Immature natural killer cell (primary cell): ENCODE measurements at regions not wholly inside any gene's neighbourhood (a gene's known extent, or its start where the extent isn't known, plus 50 kb on each side); places are given as distances from the start of the nearest gene placed in this dataset.

Experiments used
- DNase-seq, 3 donors: peaks; one replicate each; pipeline ENCODE4 v3.0.0; 2022; ENCODE audit warnings: mixed read lengths in 1 of 3
- H3K27ac Mint-ChIP-seq, 6 donors: one replicate each; pipeline ENCODE4 v1.8.0; 2020; ENCODE audit warnings: mixed read lengths in 6 of 6, mild to moderate bottlenecking in 5 of 6, inconsistent platforms in 4 of 6, moderate library complexity in 3 of 6
- H3K27me3 Mint-ChIP-seq, 3 donors: one replicate each; pipeline ENCODE4 v1.8.0; 2020 to 2021; ENCODE audit warnings: low read depth in 3 of 3, mild to moderate bottlenecking in 3 of 3, mixed read lengths in 3 of 3, moderate library complexity in 3 of 3, inconsistent platforms in 1 of 3
- H3K36me3 Mint-ChIP-seq, 3 donors: one replicate each; pipeline ENCODE4 v1.8.0; 2020; ENCODE audit warnings: mixed read lengths in 3 of 3, inconsistent platforms in 2 of 3, mild to moderate bottlenecking in 2 of 3
- H3K4me1 Mint-ChIP-seq, 2 donors: one replicate each; pipeline ENCODE4 v1.8.0; 2020; ENCODE audit warnings: inconsistent platforms in 2 of 2, mild to moderate bottlenecking in 2 of 2, mixed read lengths in 2 of 2, moderate library complexity in 1 of 2
- H3K4me3 Mint-ChIP-seq, 5 donors: one replicate each; pipeline ENCODE4 v1.8.0; 2020; ENCODE audit warnings: mild to moderate bottlenecking in 5 of 5, mixed read lengths in 5 of 5, inconsistent platforms in 3 of 5, moderate library complexity in 3 of 5
- H3K9me3 Mint-ChIP-seq, 6 donors: one replicate each; pipeline ENCODE4 v1.8.0; 2020; ENCODE audit warnings: mild to moderate bottlenecking in 6 of 6, mixed read lengths in 6 of 6, inconsistent platforms in 4 of 6, moderate library complexity in 3 of 6

- Mint-ChIP-seq H3K4me1 (peaks cover 42 to 75% of the 10 kb centered on the region in 2 donors), H3K36me3 (peaks cover 0 to 13% (median 12%) of the 10 kb centered on the region in 3 donors), H3K9me3 (no peaks in the 10 kb centered on the region), H3K27me3 (peaks cover 0 to 6% (median 0%) of the 10 kb centered on the region in 3 donors), H3K4me3 (no peak overlapping the region), H3K27ac (peak overlapping the region in 2 of 6 donors; percentile 52 to 54)
- DNase-seq = no peak
Measured at GRCh38 chr2:8398040-8398668, 283.7 kb upstream of the ID2 start.

GRCh38 chr2:8399731-8400130, 282.1 kb upstream of the ID2 start:
- H3K4me3 Mint-ChIP-seq = no peak overlapping the region
- no peak for DNase-seq
- H3K4me1 Mint-ChIP-seq = peaks cover 46 to 84% of the 10 kb centered on the region in 2 donors
- H3K27me3 Mint-ChIP-seq = peaks cover 0 to 6% (median 0%) of the 10 kb centered on the region in 3 donors
- H3K9me3 Mint-ChIP-seq = no peaks in the 10 kb centered on the region
- H3K36me3 Mint-ChIP-seq = peaks cover 0 to 24% (median 20%) of the 10 kb centered on the region in 3 donors
- H3K27ac Mint-ChIP-seq = no peak overlapping the region

GRCh38 chr2:8400196-8400595, 281.7 kb upstream of the ID2 start:
- no peaks in the 10 kb centered on the region for H3K9me3 Mint-ChIP-seq
- H3K27ac Mint-ChIP-seq = no peak overlapping the region
- H3K4me1 Mint-ChIP-seq = peaks cover 41 to 80% of the 10 kb centered on the region in 2 donors
- peaks cover 0 to 29% (median 20%) of the 10 kb centered on the region in 3 donors for H3K36me3 Mint-ChIP-seq
- H3K4me3 Mint-ChIP-seq = no peak overlapping the region
- H3K27me3 Mint-ChIP-seq = peaks cover 0 to 6% (median 0%) of the 10 kb centered on the region in 3 donors
- DNase-seq = no peak

- peaks cover 0 to 6% (median 0%) of the 10 kb centered on the region in 3 donors for H3K27me3 Mint-ChIP-seq
- no peaks in the 10 kb centered on the region for H3K9me3 Mint-ChIP-seq
- peaks cover 31 to 71% of the 10 kb centered on the region in 2 donors for H3K4me1 Mint-ChIP-seq
- peaks cover 0 to 33% (median 20%) of the 10 kb centered on the region in 3 donors for H3K36me3 Mint-ChIP-seq
- DNase-seq = no peak
- no peak overlapping the region for H3K4me3 Mint-ChIP-seq
- H3K27ac Mint-ChIP-seq = peak overlapping the region in 1 of 6 donors; percentile 7
Measured at GRCh38 chr2:8402222-8402621, 279.6 kb upstream of the ID2 start.

- no peak for DNase-seq
- H3K27me3 Mint-ChIP-seq = peaks cover 0 to 4% (median 0%) of the 10 kb centered on the region in 3 donors
- H3K27ac Mint-ChIP-seq = peak overlapping the region in 3 of 6 donors; percentile 2 to 66 (median 26)
- no peaks in the 10 kb centered on the region for H3K9me3 Mint-ChIP-seq
- peaks cover 0 to 33% (median 20%) of the 10 kb centered on the region in 3 donors for H3K36me3 Mint-ChIP-seq
- peaks cover 28 to 71% of the 10 kb centered on the region in 2 donors for H3K4me1 Mint-ChIP-seq
- no peak overlapping the region for H3K4me3 Mint-ChIP-seq
Measured at GRCh38 chr2:8403876-8404275, 278.0 kb upstream of the ID2 start.

GRCh38 chr2:8405334-8405733, 276.5 kb upstream of the ID2 start:
- Mint-ChIP-seq H3K27me3 (peaks cover 0 to 4% (median 0%) of the 10 kb centered on the region in 3 donors), H3K4me1 (peaks cover 38 to 73% of the 10 kb centered on the region in 2 donors), H3K27ac (peak overlapping the region in 2 of 6 donors; percentile 14 to 69), H3K4me3 (no peak overlapping the region), H3K36me3 (peaks cover 0 to 33% (median 20%) of the 10 kb centered on the region in 3 donors), H3K9me3 (no peaks in the 10 kb centered on the region)
- no peak for DNase-seq

- DNase-seq = no peak
- Mint-ChIP-seq H3K9me3 (no peaks in the 10 kb centered on the region), H3K36me3 (peaks cover 0 to 30% (median 16%) of the 10 kb centered on the region in 3 donors), H3K4me3 (no peak overlapping the region), H3K27ac (no peak overlapping the region), H3K4me1 (peaks cover 38 to 68% of the 10 kb centered on the region in 2 donors), H3K27me3 (peaks cover 0 to 4% (median 0%) of the 10 kb centered on the region in 3 donors)
Measured at GRCh38 chr2:8406271-8406670, 275.6 kb upstream of the ID2 start.

GRCh38 chr2:8407332-8407731, 274.5 kb upstream of the ID2 start:
- Mint-ChIP-seq H3K9me3 (no peaks in the 10 kb centered on the region), H3K4me1 (peaks cover 38 to 77% of the 10 kb centered on the region in 2 donors), H3K36me3 (peaks cover 0 to 33% (median 19%) of the 10 kb centered on the region in 3 donors), H3K4me3 (no peak overlapping the region), H3K27ac (peak overlapping the region in 5 of 6 donors; percentile 24 to 87 (median 78)), H3K27me3 (peaks cover 0 to 4% (median 0%) of the 10 kb centered on the region in 3 donors)
- no peak for DNase-seq

GRCh38 chr2:8408560-8409460, 273.0 kb upstream of the ID2 start:
- Mint-ChIP-seq H3K4me1 (peaks cover 44 to 75% of the 10 kb centered on the region in 2 donors), H3K27me3 (no peaks in the 10 kb centered on the region), H3K4me3 (peak overlapping the region; percentile 15 to 68 (median 34)), H3K9me3 (no peaks in the 10 kb centered on the region), H3K27ac (peak overlapping the region; percentile 81 to 96 (median 93)), H3K36me3 (peaks cover 0 to 22% (median 13%) of the 10 kb centered on the region in 3 donors)
- DNase-seq = peak; percentile 32 to 69 (median 51)

GRCh38 chr2:8409461-8410260, 272.2 kb upstream of the ID2 start:
- Mint-ChIP-seq H3K4me1 (peaks cover 43 to 70% of the 10 kb centered on the region in 2 donors), H3K27me3 (no peaks in the 10 kb centered on the region), H3K27ac (peak overlapping the region; percentile 81 to 96 (median 93)), H3K9me3 (no peaks in the 10 kb centered on the region), H3K36me3 (peaks cover 0 to 15% (median 7%) of the 10 kb centered on the region in 3 donors), H3K4me3 (peak overlapping the region in 2 of 5 donors; percentile 39 to 68)
- DNase-seq = no peak

GRCh38 chr2:8412082-8412481, 269.8 kb upstream of the ID2 start:
- no peak for DNase-seq
- no peaks in the 10 kb centered on the region for H3K27me3 Mint-ChIP-seq
- no peaks in the 10 kb centered on the region for H3K9me3 Mint-ChIP-seq
- H3K27ac Mint-ChIP-seq = peak overlapping the region in 2 of 6 donors; percentile 25 to 88
- H3K36me3 Mint-ChIP-seq = peaks cover 0 to 14% (median 10%) of the 10 kb centered on the region in 3 donors
- H3K4me3 Mint-ChIP-seq = no peak overlapping the region
- H3K4me1 Mint-ChIP-seq = peaks cover 53 to 83% of the 10 kb centered on the region in 2 donors

- peaks cover 53 to 83% of the 10 kb centered on the region in 2 donors for H3K4me1 Mint-ChIP-seq
- DNase-seq = no peak
- H3K36me3 Mint-ChIP-seq = peaks cover 0 to 14% (median 10%) of the 10 kb centered on the region in 3 donors
- no peak overlapping the region for H3K4me3 Mint-ChIP-seq
- H3K27ac Mint-ChIP-seq = peak overlapping the region in 5 of 6 donors; percentile 15 to 91 (median 45)
- H3K27me3 Mint-ChIP-seq = no peaks in the 10 kb centered on the region
- no peaks in the 10 kb centered on the region for H3K9me3 Mint-ChIP-seq
Measured at GRCh38 chr2:8412586-8412985, 269.3 kb upstream of the ID2 start.

- no peaks in the 10 kb centered on the region for H3K27me3 Mint-ChIP-seq
- H3K9me3 Mint-ChIP-seq = no peaks in the 10 kb centered on the region
- no peak for DNase-seq
- peak overlapping the region in 3 of 5 donors; percentile 47 to 52 (median 51) for H3K4me3 Mint-ChIP-seq
- H3K4me1 Mint-ChIP-seq = peaks cover 57 to 85% of the 10 kb centered on the region in 2 donors
- peak overlapping the region in 5 of 6 donors; percentile 34 to 91 (median 58) for H3K27ac Mint-ChIP-seq
- peaks cover 0 to 14% (median 10%) of the 10 kb centered on the region in 3 donors for H3K36me3 Mint-ChIP-seq
Measured at GRCh38 chr2:8413589-8414135, 268.2 kb upstream of the ID2 start.
